Hepatocyte (in vitro differentiated cells): ENCODE measurements at regions not wholly inside any gene's neighbourhood (a gene's known extent, or its start where the extent isn't known, plus 50 kb on each side); places are given as distances from the start of the nearest gene placed in this dataset.

Experiments
- CTCF ChIP-seq: fragments of 200-600 bp; sonication (generic); IDR thresholded peaks from 2 replicates; pipeline ENCODE4 v1.5.1; 2016; ENCODE audit warnings: antibody characterized with exemption, mild to moderate bottlenecking; ENCODE audit not compliant: poor library complexity
- EZH2 ChIP-seq: fragments of 200-600 bp; sonication (generic); IDR thresholded peaks from 2 replicates; pipeline ENCODE4 v1.6.1; 2016; ENCODE audit warnings: antibody characterized with exemption, mild to moderate bottlenecking, borderline replicate concordance

GRCh38 chr4:181737744-181738143, 505.5 kb upstream of the TENM3 start:
- TF ChIP-seq EZH2 (no peak), CTCF (no peak)
